HEK293 (cell line): ENCODE measurements at regions not wholly inside any gene's neighbourhood (a gene's known extent, or its start where the extent isn't known, plus 50 kb on each side); places are given as distances from the start of the nearest gene placed in this dataset.

Experiments used
- CTCF ChIA-PET: fragments of 350-600 bp; formaldehyde crosslinking; extraction: SDS; loops from one replicate; lab custom pipeline; 2021; ENCODE audit warnings: antibody characterized with exemption; lab: Yijun Ruan, JAX
- POLR2A ChIA-PET: fragments of 300-600 bp; formaldehyde crosslinking; extraction: SDS; loops from one replicate; lab custom pipeline; 2020; ENCODE audit warnings: antibody characterized with exemption, inconsistent platforms; lab: Yijun Ruan, JAX
- H3K27ac ChIP-seq: fragments of 200-500 bp; sonication (Bioruptor generic); 2 replicates; pipeline ENCODE4 v1.5.1; 2014; ENCODE audit warnings: low read depth, low read length, control low read depth, inconsistent platforms; ENCODE audit errors: extremely low read depth
- H3K36me3 ChIP-seq, 2 experiments: fragments of 200-500 bp in 1 of 2; sonication (Bioruptor generic) in 1 of 2; 1 replicate in 1 of 2; 2 replicates in 1 of 2; pipeline ENCODE4 v1.5.1; 2014 to 2017; ENCODE audit warnings: inconsistent platforms in 2 of 2, low read length in 2 of 2; ENCODE audit not compliant: control insufficient read depth in 2 of 2, insufficient read depth in 1 of 2
- H3K4me1 ChIP-seq: fragments of 200-500 bp; sonication (Bioruptor generic); 2 replicates; pipeline ENCODE4 v1.5.1; 2014; ENCODE audit warnings: mild to moderate bottlenecking, low read length, inconsistent platforms; ENCODE audit not compliant: control insufficient read depth, insufficient read depth
- H3K4me3 ChIP-seq: 2 replicates; pipeline ENCODE4 v1.5.1; 2011; ENCODE audit warnings: low read depth, mild to moderate bottlenecking, control low read depth, low read length, moderate library complexity
- H3K9me3 ChIP-seq: fragments of 200-500 bp; sonication (Bioruptor generic); 2 replicates; pipeline ENCODE4 v1.5.1; 2014; ENCODE audit warnings: low read depth, low read length, inconsistent platforms; ENCODE audit not compliant: control insufficient read depth, insufficient read depth
- CTCF ChIP-seq: fragments of 450-650 bp; formaldehyde crosslinking; IDR thresholded peaks from 2 replicates; pipeline ENCODE4 v1.5.1; 2016; ENCODE audit warnings: missing biosample characterization, missing genetic modification characterization
- GLIS1 ChIP-seq: fragments of 450-650 bp; formaldehyde crosslinking; IDR thresholded peaks from 2 replicates; pipeline ENCODE4 v1.5.1; 2016; ENCODE audit warnings: missing biosample characterization, missing genetic modification characterization
- HOXA7 ChIP-seq: sonication (generic); formaldehyde crosslinking; IDR thresholded peaks from 2 replicates; pipeline ENCODE4 v1.8.1; 2022; ENCODE audit warnings: missing genetic modification reagents, borderline replicate concordance
- KLF1 ChIP-seq: fragments of 450-650 bp; formaldehyde crosslinking; IDR thresholded peaks from 2 replicates; pipeline ENCODE4 v1.5.1; 2016; ENCODE audit warnings: missing biosample characterization, missing genetic modification characterization
- PRDM1 ChIP-seq: fragments of 450-650 bp; formaldehyde crosslinking; IDR thresholded peaks from 2 replicates; pipeline ENCODE4; 2016; ENCODE audit warnings: missing biosample characterization, missing genetic modification characterization
- SALL2 ChIP-seq: fragments of 450-650 bp; formaldehyde crosslinking; IDR thresholded peaks from 2 replicates; pipeline ENCODE4 v1.5.0; 2017; ENCODE audit warnings: missing biosample characterization, mild to moderate bottlenecking, missing genetic modification characterization, borderline replicate concordance
- TRIM28 ChIP-seq: IDR thresholded peaks from 2 replicates; pipeline ENCODE4 v1.6.1; 2011; ENCODE audit warnings: low read length, control low read depth, borderline replicate concordance
- ZFP3 ChIP-seq: fragments of 450-650 bp; formaldehyde crosslinking; IDR thresholded peaks from 2 replicates; pipeline ENCODE4 v1.5.1; 2016; ENCODE audit warnings: low read depth, missing biosample characterization, missing genetic modification characterization
- ZFP69B ChIP-seq: fragments of 450-650 bp; formaldehyde crosslinking; IDR thresholded peaks from 2 replicates; pipeline ENCODE4 v1.5.1; 2016; ENCODE audit warnings: missing biosample characterization, missing genetic modification characterization
- ZNF114 ChIP-seq: fragments of 450-650 bp; formaldehyde crosslinking; IDR thresholded peaks from 2 replicates; pipeline ENCODE4 v1.5.0; 2017; ENCODE audit warnings: missing biosample characterization, missing genetic modification characterization
- ZNF169 ChIP-seq: fragments of 450-650 bp; formaldehyde crosslinking; IDR thresholded peaks from 2 replicates; pipeline ENCODE4 v1.5.1; 2016; ENCODE audit warnings: missing biosample characterization, missing genetic modification characterization
- ZNF211 ChIP-seq: fragments of 450-650 bp; formaldehyde crosslinking; IDR thresholded peaks from 2 replicates; pipeline ENCODE4 v1.5.1; 2016; ENCODE audit warnings: low read depth, missing biosample characterization, missing genetic modification characterization
- ZNF311 ChIP-seq: fragments of 450-650 bp; formaldehyde crosslinking; IDR thresholded peaks from 2 replicates; pipeline ENCODE4 v1.5.1; 2017; ENCODE audit warnings: missing biosample characterization, missing genetic modification characterization, borderline replicate concordance
- ZNF404 ChIP-seq: fragments of 450-650 bp; formaldehyde crosslinking; IDR thresholded peaks from 2 replicates; pipeline ENCODE4 v1.5.1; 2017; ENCODE audit warnings: missing biosample characterization, missing genetic modification characterization
- ZNF473 ChIP-seq: fragments of 450-650 bp; formaldehyde crosslinking; IDR thresholded peaks from 2 replicates; pipeline ENCODE4 v1.5.1; 2017; ENCODE audit warnings: missing biosample characterization, missing genetic modification characterization
- ZNF48 ChIP-seq: fragments of 450-650 bp; formaldehyde crosslinking; IDR thresholded peaks from 2 replicates; pipeline ENCODE4 v1.5.1; 2016; ENCODE audit warnings: missing biosample characterization, missing genetic modification characterization
- ZNF501 ChIP-seq: fragments of 450-650 bp; formaldehyde crosslinking; IDR thresholded peaks from 2 replicates; pipeline ENCODE4 v1.5.1; 2016; ENCODE audit warnings: missing biosample characterization, missing genetic modification characterization
- ZNF571 ChIP-seq: fragments of 450-650 bp; formaldehyde crosslinking; IDR thresholded peaks from 2 replicates; pipeline ENCODE4 v1.5.0; 2017; ENCODE audit warnings: missing biosample characterization, missing genetic modification characterization
- ZNF596 ChIP-seq: fragments of 450-650 bp; IDR thresholded peaks from 2 replicates; pipeline ENCODE4 v1.5.0; 2018; ENCODE audit warnings: missing biosample characterization, mild to moderate bottlenecking, missing genetic modification characterization, moderate library complexity
- ZNF621 ChIP-seq: fragments of 450-650 bp; formaldehyde crosslinking; IDR thresholded peaks from 2 replicates; pipeline ENCODE4 v1.5.1; 2017; ENCODE audit warnings: missing biosample characterization, missing genetic modification characterization
- ZNF707 ChIP-seq: fragments of 450-650 bp; formaldehyde crosslinking; IDR thresholded peaks from 2 replicates; pipeline ENCODE4 v1.5.1; 2016; ENCODE audit warnings: missing biosample characterization, missing genetic modification characterization
- ZNF768 ChIP-seq: fragments of 450-650 bp; formaldehyde crosslinking; IDR thresholded peaks from 2 replicates; pipeline ENCODE4 v1.5.1; 2018; ENCODE audit warnings: missing biosample characterization, mild to moderate bottlenecking, missing genetic modification characterization
- TF ChIP-seq, protein P1 (sequence below): fragments of 450-650 bp; formaldehyde crosslinking; IDR thresholded peaks from 2 replicates; pipeline ENCODE4 v1.5.1; 2016; ENCODE audit warnings: missing biosample characterization, missing genetic modification characterization
- TF ChIP-seq, protein P2 (sequence below): fragments of 450-650 bp; IDR thresholded peaks from 2 replicates; pipeline ENCODE4 v1.5.1; 2018; ENCODE audit warnings: missing biosample characterization, missing genetic modification characterization
- TF ChIP-seq, protein P3 (sequence below): fragments of 450-650 bp; formaldehyde crosslinking; IDR thresholded peaks from 2 replicates; pipeline ENCODE4 v1.5.1; 2016; ENCODE audit warnings: missing biosample characterization, missing genetic modification characterization, borderline replicate concordance
- TF ChIP-seq, protein P4 (sequence below): fragments of 450-650 bp; formaldehyde crosslinking; IDR thresholded peaks from 2 replicates; pipeline ENCODE4 v1.5.1; 2016; ENCODE audit warnings: missing biosample characterization, missing genetic modification characterization, low read depth

- H3K27ac ChIP-seq, result no peak overlapping the region
- H3K36me3 ChIP-seq, result no peaks in the 10 kb centered on the region
- H3K9me3 ChIP-seq, result no peaks in the 10 kb centered on the region
- no peaks in the 10 kb centered on the region for H3K4me1 ChIP-seq
- TF ChIP-seq ZNF473 (no peak), ZNF621 (no peak), ZNF501 (tag by site-specific recombination) (no peak), GLIS1 (tag by site-specific recombination) (no peak), ZNF404 (tag by site-specific recombination) (no peak), ZNF114 (tag by site-specific recombination) (no peak), KLF1 (tag by site-specific recombination) (no peak)
- TF ChIP-seq, protein P1, sequence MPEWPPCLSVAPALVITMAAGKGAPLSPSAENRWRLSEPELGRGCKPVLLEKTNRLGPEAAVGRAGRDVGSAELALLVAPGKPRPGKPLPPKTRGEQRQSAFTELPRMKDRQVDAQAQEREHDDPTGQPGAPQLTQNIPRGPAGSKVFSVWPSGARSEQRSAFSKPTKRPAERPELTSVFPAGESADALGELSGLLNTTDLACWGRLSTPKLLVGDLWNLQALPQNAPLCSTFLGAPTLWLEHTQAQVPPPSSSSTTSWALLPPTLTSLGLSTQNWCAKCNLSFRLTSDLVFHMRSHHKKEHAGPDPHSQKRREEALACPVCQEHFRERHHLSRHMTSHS, result no peak
- POLR2A ChIA-PET, result no interaction called here
- no peak overlapping the region for H3K4me3 ChIP-seq
- CTCF ChIA-PET, result no interaction called here
Observed at GRCh38 chr3:44079916-44080315, 161.8 kb upstream of the TOPAZ1 start.

GRCh38 chr3:44080474-44081072 is 161.1 kb upstream of the TOPAZ1 start:
- TF ChIP-seq ZNF169 (tag by site-specific recombination) (no peak), HOXA7 (no peak), SALL2 (tag by site-specific recombination) (no peak), ZNF596 (tag by site-specific recombination) (no peak), CTCF (tag by site-specific recombination) (no peak), ZFP3 (tag by site-specific recombination) (no peak), TRIM28 (no peak), ZNF48 (no peak), ZNF311 (tag by site-specific recombination) (no peak), ZFP69B (no peak)
- TF ChIP-seq, protein P2, sequence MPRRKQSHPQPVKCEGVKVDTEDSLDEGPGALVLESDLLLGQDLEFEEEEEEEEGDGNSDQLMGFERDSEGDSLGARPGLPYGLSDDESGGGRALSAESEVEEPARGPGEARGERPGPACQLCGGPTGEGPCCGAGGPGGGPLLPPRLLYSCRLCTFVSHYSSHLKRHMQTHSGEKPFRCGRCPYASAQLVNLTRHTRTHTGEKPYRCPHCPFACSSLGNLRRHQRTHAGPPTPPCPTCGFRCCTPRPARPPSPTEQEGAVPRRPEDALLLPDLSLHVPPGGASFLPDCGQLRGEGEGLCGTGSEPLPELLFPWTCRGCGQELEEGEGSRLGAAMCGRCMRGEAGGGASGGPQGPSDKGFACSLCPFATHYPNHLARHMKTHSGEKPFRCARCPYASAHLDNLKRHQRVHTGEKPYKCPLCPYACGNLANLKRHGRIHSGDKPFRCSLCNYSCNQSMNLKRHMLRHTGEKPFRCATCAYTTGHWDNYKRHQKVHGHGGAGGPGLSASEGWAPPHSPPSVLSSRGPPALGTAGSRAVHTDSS (tag by site-specific recombination), result no peak
- H3K27ac ChIP-seq, result no peak overlapping the region
- no peak overlapping the region for H3K4me3 ChIP-seq
- H3K36me3 ChIP-seq, result no peaks in the 10 kb centered on the region
- ChIA-PET CTCF (no interaction called here), POLR2A (no interaction called here)
- H3K4me1 ChIP-seq, result no peaks in the 10 kb centered on the region
- no peaks in the 10 kb centered on the region for H3K9me3 ChIP-seq

DNA sequence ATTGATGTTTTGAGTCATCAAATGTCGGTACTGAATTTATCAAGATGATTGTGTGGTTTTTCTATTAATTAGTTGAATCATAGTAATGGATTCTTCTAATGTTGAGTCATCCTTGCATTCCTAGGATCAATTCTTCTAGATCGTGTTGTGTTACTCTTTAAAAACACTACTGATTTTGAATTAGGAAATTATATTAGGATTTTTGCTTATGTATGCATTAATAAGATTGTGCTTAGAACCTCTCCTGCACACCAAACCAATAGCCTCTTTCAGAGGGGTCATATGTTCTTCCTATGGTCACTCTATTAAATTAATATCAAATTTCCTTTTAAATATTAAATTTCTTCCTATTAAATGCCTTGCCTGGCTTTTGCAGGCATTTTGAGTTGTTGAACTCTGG is 151.7 kb upstream of the TOPAZ1 start:
- CTCF ChIA-PET, result no interaction called here
- POLR2A ChIA-PET, result no interaction called here
- no peak overlapping the region for H3K27ac ChIP-seq
- H3K4me1 ChIP-seq, result no peaks in the 10 kb centered on the region
- no peak overlapping the region for H3K4me3 ChIP-seq
- H3K36me3 ChIP-seq, result no peaks in the 10 kb centered on the region
- H3K9me3 ChIP-seq, result no peaks in the 10 kb centered on the region
- TF ChIP-seq, protein P3, sequence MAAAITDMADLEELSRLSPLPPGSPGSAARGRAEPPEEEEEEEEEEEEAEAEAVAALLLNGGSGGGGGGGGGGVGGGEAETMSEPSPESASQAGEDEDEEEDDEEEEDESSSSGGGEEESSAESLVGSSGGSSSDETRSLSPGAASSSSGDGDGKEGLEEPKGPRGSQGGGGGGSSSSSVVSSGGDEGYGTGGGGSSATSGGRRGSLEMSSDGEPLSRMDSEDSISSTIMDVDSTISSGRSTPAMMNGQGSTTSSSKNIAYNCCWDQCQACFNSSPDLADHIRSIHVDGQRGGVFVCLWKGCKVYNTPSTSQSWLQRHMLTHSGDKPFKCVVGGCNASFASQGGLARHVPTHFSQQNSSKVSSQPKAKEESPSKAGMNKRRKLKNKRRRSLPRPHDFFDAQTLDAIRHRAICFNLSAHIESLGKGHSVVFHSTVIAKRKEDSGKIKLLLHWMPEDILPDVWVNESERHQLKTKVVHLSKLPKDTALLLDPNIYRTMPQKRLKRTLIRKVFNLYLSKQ, result no peak
- TF ChIP-seq ZNF571 (tag by site-specific recombination) (no peak), KLF1 (tag by site-specific recombination) (no peak), ZNF707 (tag by site-specific recombination) (no peak), ZNF768 (no peak), PRDM1 (tag by site-specific recombination) (no peak), ZNF501 (tag by site-specific recombination) (no peak), TRIM28 (no peak), ZNF211 (tag by site-specific recombination) (no peak)
- TF ChIP-seq, protein P4, sequence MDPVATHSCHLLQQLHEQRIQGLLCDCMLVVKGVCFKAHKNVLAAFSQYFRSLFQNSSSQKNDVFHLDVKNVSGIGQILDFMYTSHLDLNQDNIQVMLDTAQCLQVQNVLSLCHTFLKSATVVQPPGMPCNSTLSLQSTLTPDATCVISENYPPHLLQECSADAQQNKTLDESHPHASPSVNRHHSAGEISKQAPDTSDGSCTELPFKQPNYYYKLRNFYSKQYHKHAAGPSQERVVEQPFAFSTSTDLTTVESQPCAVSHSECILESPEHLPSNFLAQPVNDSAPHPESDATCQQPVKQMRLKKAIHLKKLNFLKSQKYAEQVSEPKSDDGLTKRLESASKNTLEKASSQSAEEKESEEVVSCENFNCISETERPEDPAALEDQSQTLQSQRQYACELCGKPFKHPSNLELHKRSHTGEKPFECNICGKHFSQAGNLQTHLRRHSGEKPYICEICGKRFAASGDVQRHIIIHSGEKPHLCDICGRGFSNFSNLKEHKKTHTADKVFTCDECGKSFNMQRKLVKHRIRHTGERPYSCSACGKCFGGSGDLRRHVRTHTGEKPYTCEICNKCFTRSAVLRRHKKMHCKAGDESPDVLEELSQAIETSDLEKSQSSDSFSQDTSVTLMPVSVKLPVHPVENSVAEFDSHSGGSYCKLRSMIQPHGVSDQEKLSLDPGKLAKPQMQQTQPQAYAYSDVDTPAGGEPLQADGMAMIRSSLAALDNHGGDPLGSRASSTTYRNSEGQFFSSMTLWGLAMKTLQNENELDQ (tag by site-specific recombination), result no peak
